Ovary (tissue), 1 donor: ENCODE measurements at regions not wholly inside any gene's neighbourhood (a gene's known extent, or its start where the extent isn't known, plus 50 kb on each side); places are given as distances from the start of the nearest gene placed in this dataset. TPM values are rescaled to one million over a fixed set of nuclear protein-coding genes. Genes with fewer than 3 reads are reported as not detected.

Source experiments
- small RNA-seq: library from RNA; depleted of rRNA; stranded (forward); fragments of <200 nt; gene quantifications from one replicate; pipeline ENCODE3, GENCODE V24; 2016

Small RNA genes in the stretch of these regions (small RNA-seq; reads per million reads assigned to genes)
- not detected for gene UBE2V1P10
